ENCODE measurements at regions not wholly inside any gene's neighbourhood (a gene's known extent, or its start where the extent isn't known, plus 50 kb on each side); places are given as distances from the start of the nearest gene placed in this dataset.

- TF ChIP-seq MAX (IDR thresholded peaks at IDR 0.05; ENCODE audit: low read depth, low read length) = no peak
- TF ChIP-seq SIX5 (IDR thresholded peaks at IDR 0.05; ENCODE audit: low read depth, low read length, severe bottlenecking) = no peak
- TF ChIP-seq ZNF274 (IDR thresholded peaks at IDR 0.05; ENCODE audit: insufficient read depth, insufficient read length) = no peak
Observed at GRCh38 chr6:16979677-16980370, 122.0 kb upstream of the STMND1 start.
